ENCODE measurements at regions not wholly inside any gene's neighbourhood (a gene's known extent, or its start where the extent isn't known, plus 50 kb on each side); places are given as distances from the start of the nearest gene placed in this dataset.

DNA sequence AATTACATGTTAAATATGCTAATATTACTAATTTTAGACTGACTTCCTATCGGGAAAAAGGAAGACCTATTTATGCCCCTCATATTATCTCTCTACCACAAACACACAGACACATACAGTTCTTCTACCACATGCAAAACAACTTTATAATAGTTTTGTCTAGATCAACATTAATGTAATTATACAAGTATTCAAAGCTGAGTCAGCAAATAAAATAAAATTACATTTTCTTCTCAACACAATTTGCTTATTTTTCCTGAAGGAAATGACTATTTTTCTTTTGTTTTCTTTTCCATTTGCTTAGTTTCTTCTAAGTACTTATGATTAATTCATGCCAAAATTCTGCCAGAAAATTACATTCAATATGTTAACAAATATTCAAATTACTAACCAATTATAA lies 654.2 kb downstream of the AMY1C start:
- TF ChIP-seq, protein P1, sequence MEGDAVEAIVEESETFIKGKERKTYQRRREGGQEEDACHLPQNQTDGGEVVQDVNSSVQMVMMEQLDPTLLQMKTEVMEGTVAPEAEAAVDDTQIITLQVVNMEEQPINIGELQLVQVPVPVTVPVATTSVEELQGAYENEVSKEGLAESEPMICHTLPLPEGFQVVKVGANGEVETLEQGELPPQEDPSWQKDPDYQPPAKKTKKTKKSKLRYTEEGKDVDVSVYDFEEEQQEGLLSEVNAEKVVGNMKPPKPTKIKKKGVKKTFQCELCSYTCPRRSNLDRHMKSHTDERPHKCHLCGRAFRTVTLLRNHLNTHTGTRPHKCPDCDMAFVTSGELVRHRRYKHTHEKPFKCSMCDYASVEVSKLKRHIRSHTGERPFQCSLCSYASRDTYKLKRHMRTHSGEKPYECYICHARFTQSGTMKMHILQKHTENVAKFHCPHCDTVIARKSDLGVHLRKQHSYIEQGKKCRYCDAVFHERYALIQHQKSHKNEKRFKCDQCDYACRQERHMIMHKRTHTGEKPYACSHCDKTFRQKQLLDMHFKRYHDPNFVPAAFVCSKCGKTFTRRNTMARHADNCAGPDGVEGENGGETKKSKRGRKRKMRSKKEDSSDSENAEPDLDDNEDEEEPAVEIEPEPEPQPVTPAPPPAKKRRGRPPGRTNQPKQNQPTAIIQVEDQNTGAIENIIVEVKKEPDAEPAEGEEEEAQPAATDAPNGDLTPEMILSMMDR (IDR thresholded peaks at IDR 0.05; ENCODE audit: low read depth, low read length) = no peak
- no peak for DNase-seq (ENCODE audit: low read depth in 2 of 2)
- no peak overlapping the region for H3K4me3 ChIP-seq (replicated peaks in 1 of 2; ENCODE audit: low read depth in 2 of 2, low read length in 2 of 2)

DNA sequence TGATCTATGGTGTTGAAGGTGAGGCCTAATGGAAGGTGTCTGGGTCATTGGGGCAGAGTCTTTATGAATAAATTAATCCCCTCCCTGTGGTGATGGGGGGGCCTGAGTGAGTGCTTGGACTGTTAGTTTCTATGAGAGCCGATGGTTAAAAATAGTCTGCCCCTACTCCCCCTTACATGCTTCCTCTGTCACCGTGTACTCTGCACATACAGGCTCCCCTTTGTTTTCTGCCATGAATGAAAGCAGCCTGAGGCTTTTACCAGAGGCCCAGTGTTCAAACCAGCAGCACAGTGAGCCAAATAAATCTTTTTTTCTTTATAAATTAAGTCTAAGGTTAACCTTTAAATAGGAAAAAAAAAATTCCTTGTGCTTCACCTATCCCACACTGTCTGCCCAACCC lies 657.0 kb downstream of the AMY1C start:
- no peak overlapping the region for H3K4me3 ChIP-seq (replicated peaks in 1 of 2; ENCODE audit: low read depth in 2 of 2, low read length in 2 of 2)
- no peak for DNase-seq (ENCODE audit: low read depth in 2 of 2)
- TF ChIP-seq, protein P1 (IDR thresholded peaks at IDR 0.05; ENCODE audit: low read depth, low read length) = no peak

DNA sequence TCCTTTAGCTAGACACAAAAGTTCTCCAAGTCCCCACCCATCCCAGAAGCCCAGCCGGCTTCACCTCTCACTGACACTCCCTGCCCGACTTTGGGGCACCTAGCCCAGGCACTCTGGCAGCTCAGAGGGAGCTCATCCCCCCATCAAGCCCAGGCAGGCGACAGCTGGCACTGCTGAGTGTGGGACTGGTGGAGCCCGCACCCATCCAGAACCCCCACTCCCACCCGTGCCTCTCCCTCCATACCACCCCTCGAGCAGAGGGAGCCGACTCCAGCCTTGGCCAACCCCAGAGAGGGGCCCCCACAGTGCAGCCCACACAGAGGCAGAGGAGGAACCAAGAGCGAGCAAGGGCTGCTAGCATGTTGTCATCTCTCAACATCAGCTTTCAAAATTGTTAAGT lies 658.6 kb downstream of the AMY1C start:
- no peak overlapping the region for H3K4me3 ChIP-seq (replicated peaks in 1 of 2; ENCODE audit: low read depth in 2 of 2, low read length in 2 of 2)
- no peak for DNase-seq (ENCODE audit: low read depth in 2 of 2)
- TF ChIP-seq, protein P1 (IDR thresholded peaks at IDR 0.05; ENCODE audit: low read depth, low read length) = no peak

DNA sequence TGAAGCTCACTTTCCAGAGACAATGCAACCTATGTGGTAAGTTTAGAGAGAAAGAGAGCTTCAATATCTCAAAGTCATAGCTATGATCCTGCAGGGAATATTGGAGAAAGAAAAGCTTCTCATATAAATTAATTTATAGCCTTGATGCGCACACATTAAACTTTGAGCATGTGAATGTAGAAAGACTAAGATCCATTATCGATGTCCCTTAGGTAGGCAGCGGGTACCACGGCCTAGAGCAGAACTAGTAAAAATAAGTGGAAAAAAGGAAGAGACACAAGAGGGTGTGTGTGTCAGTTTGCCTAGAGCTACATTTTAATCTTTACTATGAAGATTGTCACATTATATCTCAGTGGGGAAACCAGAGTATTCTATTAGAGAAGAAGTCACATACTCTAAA lies 685.6 kb downstream of the AMY1C start:
- TF ChIP-seq, protein P1 (IDR thresholded peaks at IDR 0.05; ENCODE audit: low read depth, low read length) = no peak
- no peak overlapping the region for H3K4me3 ChIP-seq (replicated peaks in 1 of 2; ENCODE audit: low read depth in 2 of 2, low read length in 2 of 2)
- DNase-seq (ENCODE audit: low read depth in 2 of 2) = no peak

DNA sequence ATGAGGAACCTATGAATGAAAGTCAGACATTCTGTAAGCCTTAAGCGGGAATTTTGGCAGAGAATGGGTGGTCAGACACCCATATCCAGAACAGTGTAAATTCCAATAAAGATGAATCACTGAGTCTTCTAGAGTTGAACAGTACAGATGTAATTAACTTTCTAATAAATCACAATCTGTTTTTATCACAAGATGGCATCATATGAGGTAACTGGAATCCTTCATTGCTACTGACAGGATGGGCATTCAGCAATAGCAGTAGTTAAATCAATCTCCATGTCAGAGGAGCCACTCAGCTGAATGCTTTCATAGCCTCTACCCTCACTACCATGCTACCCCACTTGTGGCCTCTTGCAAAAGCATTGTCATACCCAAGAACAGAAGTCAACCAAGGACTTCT lies 690.3 kb downstream of the AMY1C start:
- H3K4me3 ChIP-seq (replicated peaks in 1 of 2; ENCODE audit: low read depth in 2 of 2, low read length in 2 of 2) = no peak overlapping the region
- no peak for DNase-seq (ENCODE audit: low read depth in 2 of 2)
- TF ChIP-seq, protein P1 (IDR thresholded peaks at IDR 0.05; ENCODE audit: low read depth, low read length) = no peak

DNA sequence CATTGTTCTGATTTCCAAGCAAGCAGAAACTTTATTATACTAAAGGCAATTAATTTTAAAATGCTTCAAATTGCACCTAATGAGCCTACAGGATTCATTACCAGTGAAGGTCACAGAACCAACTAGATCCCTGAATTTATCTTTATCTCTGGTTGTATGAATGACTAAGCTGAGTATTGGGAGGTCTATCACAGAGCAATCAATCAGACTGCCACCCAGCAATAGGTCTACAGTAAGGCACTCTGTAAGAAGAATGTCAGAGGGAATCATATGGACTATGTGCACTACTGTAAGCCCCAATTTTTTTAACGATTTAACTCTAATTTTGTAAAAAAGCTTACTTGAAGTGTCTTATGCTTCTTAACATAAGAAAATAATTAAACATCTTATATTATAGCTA lies 707.0 kb downstream of the AMY1C start:
- TF ChIP-seq, protein P1 (IDR thresholded peaks at IDR 0.05; ENCODE audit: low read depth, low read length) = no peak
- no peak overlapping the region for H3K4me3 ChIP-seq (replicated peaks in 1 of 2; ENCODE audit: low read depth in 2 of 2, low read length in 2 of 2)

DNA sequence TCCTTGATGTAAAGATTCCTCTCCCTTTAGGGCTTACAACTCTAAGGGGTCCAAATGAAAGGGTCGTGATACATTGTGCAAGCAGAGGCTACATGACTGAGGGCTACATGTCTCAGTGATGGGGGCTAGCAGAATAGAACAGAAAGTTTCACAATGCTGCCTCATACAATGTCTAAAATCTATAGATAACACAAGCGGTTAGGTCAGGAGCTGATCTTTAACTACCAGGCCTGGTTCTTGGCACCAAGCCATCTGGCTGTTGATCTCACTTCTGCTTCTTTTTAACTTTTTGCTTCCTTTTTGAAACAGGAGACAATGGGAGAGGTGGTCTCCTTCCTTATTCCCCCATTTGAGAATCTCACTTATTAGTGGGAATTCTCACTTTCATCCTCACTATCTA lies 710.2 kb downstream of the AMY1C start:
- no peak for DNase-seq (ENCODE audit: low read depth in 2 of 2)
- TF ChIP-seq, protein P1 (IDR thresholded peaks at IDR 0.05; ENCODE audit: low read depth, low read length) = no peak

More for the DNA sequence above, 707.0 kb downstream of the AMY1C start:
- DNase-seq (ENCODE audit: low read depth in 2 of 2) = no peak

More for the DNA sequence above, 710.2 kb downstream of the AMY1C start:
- no peak overlapping the region for H3K4me3 ChIP-seq (replicated peaks in 1 of 2; ENCODE audit: low read depth in 2 of 2, low read length in 2 of 2)

Measured in cardiac fibroblast (primary cell).